RWPE2 (cell line): ENCODE measurements at regions not wholly inside any gene's neighbourhood (a gene's known extent, or its start where the extent isn't known, plus 50 kb on each side); places are given as distances from the start of the nearest gene placed in this dataset.

ENCODE experiments used
- ATAC-seq: fragments of 200-7000 bp; cut with Tn5 transposase; 3 replicates; pipeline ENCODE4 v1.9.1; 2021; ENCODE audit warnings: low read depth
- DNase-seq: peaks from one replicate; pipeline ENCODE4 v3.0.0-alpha.2; 2020; ENCODE audit warnings: low spot score
- H3K27ac ChIP-seq: fragments of 450-650 bp; 2 replicates; pipeline ENCODE4 v1.5.1; 2017; ENCODE audit warnings: mild to moderate bottlenecking; ENCODE audit not compliant: poor library complexity, severe bottlenecking
- H3K27me3 ChIP-seq: fragments of 250-450 bp; sonication (Bioruptor Pico); 2 replicates; pipeline ENCODE4 v1.5.1; 2021; ENCODE audit warnings: mild to moderate bottlenecking, moderate library complexity; ENCODE audit not compliant: insufficient read depth, poor library complexity, severe bottlenecking
- H3K36me3 ChIP-seq: fragments of 250-450 bp; sonication (Bioruptor Pico); 2 replicates; pipeline ENCODE4 v1.5.1; 2020; ENCODE audit warnings: low read depth, mild to moderate bottlenecking, moderate library complexity
- H3K4me1 ChIP-seq: fragments of 250-450 bp; sonication (Bioruptor Pico); 2 replicates; pipeline ENCODE4 v1.5.1; 2021; ENCODE audit warnings: mild to moderate bottlenecking, moderate library complexity; ENCODE audit not compliant: insufficient read depth, poor library complexity, severe bottlenecking
- H3K4me3 ChIP-seq: fragments of 250-450 bp; sonication (Bioruptor Pico); 2 replicates; pipeline ENCODE4 v1.5.1; 2021; ENCODE audit warnings: mild to moderate bottlenecking, moderate library complexity; ENCODE audit not compliant: severe bottlenecking
- H3K9me3 ChIP-seq: fragments of 250-450 bp; sonication (Bioruptor Pico); 2 replicates; pipeline ENCODE4 v1.5.1; 2021; ENCODE audit warnings: mild to moderate bottlenecking, moderate library complexity; ENCODE audit not compliant: severe bottlenecking
- TF ChIP-seq, protein P1 (sequence below): fragments of 450-650 bp; IDR thresholded peaks from one replicate; pipeline ENCODE4 v1.5.1; 2017; ENCODE audit warnings: mild to moderate bottlenecking, moderate library complexity; ENCODE audit not compliant: poor library complexity, severe bottlenecking

- ATAC-seq (no peak), DNase-seq (no peak)
- Histone ChIP-seq H3K4me1 (no peaks in the 10 kb centered on the region), H3K27ac (no peak overlapping the region), H3K4me3 (no peak overlapping the region), H3K27me3 (no peaks in the 10 kb centered on the region), H3K36me3 (no peaks in the 10 kb centered on the region), H3K9me3 (no peaks in the 10 kb centered on the region)
- TF ChIP-seq, protein P1, sequence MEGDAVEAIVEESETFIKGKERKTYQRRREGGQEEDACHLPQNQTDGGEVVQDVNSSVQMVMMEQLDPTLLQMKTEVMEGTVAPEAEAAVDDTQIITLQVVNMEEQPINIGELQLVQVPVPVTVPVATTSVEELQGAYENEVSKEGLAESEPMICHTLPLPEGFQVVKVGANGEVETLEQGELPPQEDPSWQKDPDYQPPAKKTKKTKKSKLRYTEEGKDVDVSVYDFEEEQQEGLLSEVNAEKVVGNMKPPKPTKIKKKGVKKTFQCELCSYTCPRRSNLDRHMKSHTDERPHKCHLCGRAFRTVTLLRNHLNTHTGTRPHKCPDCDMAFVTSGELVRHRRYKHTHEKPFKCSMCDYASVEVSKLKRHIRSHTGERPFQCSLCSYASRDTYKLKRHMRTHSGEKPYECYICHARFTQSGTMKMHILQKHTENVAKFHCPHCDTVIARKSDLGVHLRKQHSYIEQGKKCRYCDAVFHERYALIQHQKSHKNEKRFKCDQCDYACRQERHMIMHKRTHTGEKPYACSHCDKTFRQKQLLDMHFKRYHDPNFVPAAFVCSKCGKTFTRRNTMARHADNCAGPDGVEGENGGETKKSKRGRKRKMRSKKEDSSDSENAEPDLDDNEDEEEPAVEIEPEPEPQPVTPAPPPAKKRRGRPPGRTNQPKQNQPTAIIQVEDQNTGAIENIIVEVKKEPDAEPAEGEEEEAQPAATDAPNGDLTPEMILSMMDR: no peak
Measured at GRCh38 chr7:38086857-38087256, 91.2 kb upstream of the STARD3NL start.

DNA sequence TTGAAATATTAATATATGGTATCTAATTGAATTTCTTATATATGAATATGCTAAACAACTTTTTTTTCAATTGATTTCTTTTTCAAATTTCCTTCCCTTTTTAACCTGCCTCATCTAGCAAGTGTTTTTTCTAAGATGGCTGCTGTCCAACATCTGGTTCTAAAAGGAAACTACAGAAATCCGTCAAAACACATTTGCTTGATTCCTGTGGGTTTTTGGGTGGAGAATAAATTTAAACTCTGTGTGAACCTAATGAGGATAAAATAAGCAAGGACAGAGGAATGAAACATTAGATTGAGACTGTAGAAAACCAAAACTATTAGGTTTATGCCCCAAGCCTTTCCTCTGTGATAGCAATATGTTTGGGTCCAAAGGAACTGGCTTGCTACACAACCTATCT lies 75.5 kb upstream of the STARD3NL start:
- DNase-seq: no peak
- H3K4me1 ChIP-seq: no peaks in the 10 kb centered on the region
- no peak for ATAC-seq
- H3K27me3 ChIP-seq: peaks cover 5% of the 10 kb centered on the region
- H3K36me3 ChIP-seq: no peaks in the 10 kb centered on the region
- H3K9me3 ChIP-seq: no peaks in the 10 kb centered on the region
- H3K27ac ChIP-seq: no peak overlapping the region
- TF ChIP-seq, protein P1: no peak
- no peak overlapping the region for H3K4me3 ChIP-seq

DNA sequence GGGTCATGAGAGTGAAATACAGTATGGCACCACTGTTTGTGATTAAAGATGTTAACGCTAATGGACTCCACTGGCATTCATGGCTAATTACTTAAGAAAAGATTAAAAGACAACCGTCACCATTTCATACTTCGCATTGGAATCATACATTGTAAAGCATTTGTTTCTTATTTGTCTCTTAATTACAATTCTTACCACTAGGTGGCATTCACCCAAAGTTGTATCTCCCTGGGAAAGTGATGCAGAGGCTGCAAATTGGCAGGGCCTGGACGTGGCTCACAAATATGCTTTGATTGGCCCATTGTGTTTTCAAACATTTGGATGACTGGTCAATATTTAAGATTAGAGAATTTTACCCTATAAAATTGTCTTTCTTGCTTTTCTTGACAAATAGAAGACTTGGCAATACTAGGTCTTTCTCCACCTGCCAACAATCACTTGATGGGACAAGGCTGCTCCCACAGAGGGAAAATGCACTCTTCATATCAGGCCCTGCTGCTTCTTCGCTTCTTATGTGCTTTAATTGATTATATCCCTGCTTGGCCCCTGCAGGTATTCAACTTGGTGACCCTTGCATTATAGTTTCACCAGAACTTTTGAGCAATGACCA lies 72.1 kb upstream of the STARD3NL start:
- no peaks in the 10 kb centered on the region for H3K36me3 ChIP-seq
- no peaks in the 10 kb centered on the region for H3K4me1 ChIP-seq
- H3K27me3 ChIP-seq: peaks cover 5% of the 10 kb centered on the region
- no peaks in the 10 kb centered on the region for H3K9me3 ChIP-seq
- ATAC-seq (peak; percentile 60; the same call in 1 of the 3 replicates), DNase-seq (no peak)
- TF ChIP-seq, protein P1: peak; percentile 71
- H3K4me3 ChIP-seq: no peak overlapping the region
- no peak overlapping the region for H3K27ac ChIP-seq

- no peaks in the 10 kb centered on the region for H3K36me3 ChIP-seq
- TF ChIP-seq, protein P1: peak; percentile 87
- no peak overlapping the region for H3K4me3 ChIP-seq
- no peaks in the 10 kb centered on the region for H3K4me1 ChIP-seq
- DNase-seq (no peak), ATAC-seq (peak; percentile 81)
- no peaks in the 10 kb centered on the region for H3K9me3 ChIP-seq
- peaks cover 5% of the 10 kb centered on the region for H3K27me3 ChIP-seq
- no peak overlapping the region for H3K27ac ChIP-seq
Measured at GRCh38 chr7:38107486-38107893, 70.6 kb upstream of the STARD3NL start.

DNA sequence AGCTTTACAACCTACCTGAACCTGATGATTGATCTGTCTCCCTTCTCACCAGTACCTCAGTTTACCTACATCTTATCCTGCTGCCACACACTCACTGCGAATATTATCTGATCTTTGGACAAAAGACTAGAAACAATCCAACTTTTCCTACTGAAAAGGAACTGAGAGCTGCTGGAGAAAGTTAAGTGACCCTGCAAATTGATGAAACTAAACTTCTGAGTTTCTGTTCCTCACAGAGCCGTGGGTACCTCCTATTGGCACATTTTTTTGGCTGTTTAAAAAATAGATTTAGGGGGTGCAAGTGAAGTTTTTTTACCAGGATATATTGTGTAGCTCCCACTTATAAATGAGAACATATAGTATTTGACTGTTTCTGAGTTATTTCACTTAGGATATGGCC lies 66.0 kb upstream of the STARD3NL start:
- no peak overlapping the region for H3K27ac ChIP-seq
- H3K4me1 ChIP-seq: no peaks in the 10 kb centered on the region
- DNase-seq: no peak
- no peaks in the 10 kb centered on the region for H3K36me3 ChIP-seq
- no peaks in the 10 kb centered on the region for H3K9me3 ChIP-seq
- no peak for ATAC-seq
- peaks cover 2% of the 10 kb centered on the region for H3K27me3 ChIP-seq
- TF ChIP-seq, protein P1: no peak
- no peak overlapping the region for H3K4me3 ChIP-seq
